NCI-H2107 (cell line): ENCODE measurements at regions not wholly inside any gene's neighbourhood (a gene's known extent, or its start where the extent isn't known, plus 50 kb on each side); places are given as distances from the start of the nearest gene placed in this dataset.

Experiments used
- DNase-seq: peaks from one replicate; lab custom pipeline; 2025; lab: John Stamatoyannopoulos, UW

DNA sequence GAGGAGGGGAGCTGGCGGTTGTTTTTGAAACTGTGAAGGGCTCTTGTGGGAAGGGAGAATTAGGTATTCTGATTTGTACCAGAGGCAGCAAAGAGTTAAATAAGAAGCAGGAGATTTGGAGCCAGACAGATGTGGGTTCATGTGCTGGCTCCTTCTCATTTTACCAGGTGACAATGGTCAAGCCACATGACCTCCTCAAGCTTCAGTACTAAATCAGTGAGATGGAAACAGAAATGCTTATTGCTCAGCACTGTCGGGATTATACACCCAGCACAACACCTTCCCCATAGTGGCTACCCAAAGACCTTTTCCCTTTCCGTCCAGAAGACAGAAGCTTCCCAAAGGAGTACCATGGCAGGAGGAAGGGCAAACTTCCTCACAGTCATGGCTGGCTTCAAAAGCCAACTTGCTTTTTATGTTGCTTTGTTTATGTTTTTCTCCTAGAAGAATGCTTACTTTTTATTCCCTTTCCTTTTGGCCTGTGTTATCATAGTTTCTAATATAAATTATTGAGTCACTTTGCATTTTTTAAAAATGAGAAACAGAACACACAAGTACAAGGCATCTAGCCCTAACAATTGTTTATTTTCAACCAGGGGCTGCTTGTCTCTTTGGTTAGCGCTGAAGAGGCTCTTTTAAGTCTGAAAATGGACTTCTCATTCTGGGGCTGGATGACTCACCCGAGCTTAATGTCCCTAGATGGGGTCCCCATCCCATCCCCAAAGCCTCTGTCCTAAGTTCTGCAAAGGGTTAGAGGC, 181.5 kb upstream of the ZBED5 start:
- DNase-seq, result no peak

DNA sequence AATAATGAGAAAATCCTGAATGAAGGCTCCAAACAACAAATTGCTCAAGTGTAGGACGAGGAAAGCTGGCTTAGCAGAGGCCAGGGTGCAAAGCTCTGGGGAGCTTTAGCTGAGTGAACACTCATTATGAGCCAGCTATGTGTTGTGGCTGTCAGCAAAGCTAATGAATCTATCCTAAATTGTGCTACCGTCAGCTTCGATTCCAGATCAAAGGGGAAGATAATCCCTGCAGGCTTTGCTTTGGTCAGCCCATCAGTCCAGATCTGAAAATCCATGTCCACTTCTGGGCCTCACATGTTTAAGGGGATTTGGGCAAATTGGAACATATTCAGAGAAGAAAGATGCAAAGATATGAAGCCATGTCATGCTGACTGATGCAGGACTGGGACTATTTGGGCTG, 180.9 kb upstream of the ZBED5 start:
- DNase-seq, result no peak

DNA sequence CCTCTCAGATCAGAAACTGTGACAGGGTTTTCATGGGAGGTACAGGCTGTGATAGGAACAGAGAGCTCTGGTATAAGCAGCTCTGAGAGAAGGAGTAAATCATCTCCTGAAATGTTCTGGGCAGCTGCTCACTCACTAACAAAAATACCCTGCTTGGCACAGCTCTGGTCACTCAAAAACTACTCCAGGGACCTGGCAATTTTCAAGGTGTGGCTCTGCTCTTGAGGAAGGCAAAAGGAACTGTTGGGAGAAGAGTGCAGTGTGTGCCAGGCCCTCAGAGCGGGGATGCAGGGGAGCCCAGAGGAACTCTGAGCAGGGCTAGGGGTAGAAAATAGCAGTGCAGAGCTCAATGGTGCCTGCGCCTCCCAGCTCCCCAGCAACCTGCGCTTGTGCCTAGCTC, 180.5 kb upstream of the ZBED5 start:
- DNase-seq, result no peak

DNA sequence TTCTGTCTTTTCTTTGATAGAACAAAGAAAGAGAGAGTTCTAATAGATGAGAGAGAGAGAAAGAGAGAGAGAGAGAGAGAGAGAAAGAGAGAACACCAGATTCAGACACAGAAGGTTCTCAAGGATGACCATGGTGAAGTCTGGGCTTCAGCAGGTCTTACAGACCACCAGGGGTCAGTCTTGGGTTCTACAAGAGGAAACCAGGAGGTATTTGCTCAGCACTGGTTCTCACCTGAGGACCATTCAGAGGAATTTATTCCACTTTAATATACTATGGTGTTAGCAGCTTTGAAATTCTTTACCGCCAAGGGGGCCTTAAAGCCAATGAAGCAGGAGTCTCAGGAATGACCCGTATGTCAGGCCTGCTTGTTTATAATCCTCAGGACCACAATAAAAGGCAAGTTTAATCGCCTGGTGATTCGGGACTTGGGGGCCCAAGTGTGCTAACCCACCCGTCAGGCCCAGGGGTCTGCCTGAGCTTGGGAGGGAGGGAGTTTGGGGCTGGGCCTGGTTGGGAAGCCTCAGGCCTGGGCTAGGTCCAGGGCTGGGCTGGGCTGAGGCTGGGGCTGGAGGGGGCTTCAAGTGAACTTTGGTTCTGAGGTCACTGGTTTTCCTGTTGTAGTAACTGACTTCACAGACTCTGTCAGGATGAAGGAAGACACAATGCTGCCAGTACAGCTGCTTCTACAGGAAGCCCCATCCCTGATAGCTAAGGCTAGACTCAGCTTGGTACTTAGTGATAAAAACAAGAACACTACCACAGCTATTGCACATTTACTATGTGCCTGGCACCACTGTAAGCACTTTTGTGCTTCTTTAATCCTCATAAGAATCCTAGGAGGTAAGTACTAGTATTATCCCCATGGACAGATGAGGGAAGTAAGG, 179.2 kb upstream of the ZBED5 start:
- DNase-seq, result peak; percentile 33

DNA sequence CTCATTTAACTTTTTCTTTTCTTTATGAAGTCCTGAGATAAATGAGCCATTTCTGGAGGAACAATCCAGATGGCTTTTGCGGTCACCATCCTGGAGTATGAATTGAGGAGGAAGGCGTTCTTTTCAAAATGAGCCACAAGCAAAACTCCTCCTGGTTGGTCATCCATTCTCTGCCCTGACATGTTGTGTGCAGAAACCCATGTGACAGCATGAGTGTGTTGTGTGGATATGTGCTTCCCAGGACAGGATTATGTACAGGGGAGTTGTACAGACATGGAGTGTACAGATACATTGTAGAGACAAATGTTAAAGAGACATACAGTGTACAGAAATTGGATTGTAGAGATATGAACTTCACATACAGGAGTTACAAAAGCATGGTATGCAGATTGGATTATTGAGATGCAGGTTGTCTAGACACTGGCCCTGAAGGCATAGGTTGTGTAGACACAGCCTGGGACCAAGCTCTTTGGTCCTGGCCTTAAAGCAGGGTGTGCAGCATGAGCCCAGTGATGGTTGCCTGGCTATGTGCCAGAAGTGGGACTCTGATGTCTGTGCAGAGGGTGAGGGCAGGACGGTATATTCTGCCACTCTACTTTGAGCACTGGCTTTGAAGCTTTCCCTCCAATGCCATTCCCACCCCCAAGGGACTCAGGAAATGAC, 178.5 kb upstream of the ZBED5 start:
- DNase-seq, result no peak

DNA sequence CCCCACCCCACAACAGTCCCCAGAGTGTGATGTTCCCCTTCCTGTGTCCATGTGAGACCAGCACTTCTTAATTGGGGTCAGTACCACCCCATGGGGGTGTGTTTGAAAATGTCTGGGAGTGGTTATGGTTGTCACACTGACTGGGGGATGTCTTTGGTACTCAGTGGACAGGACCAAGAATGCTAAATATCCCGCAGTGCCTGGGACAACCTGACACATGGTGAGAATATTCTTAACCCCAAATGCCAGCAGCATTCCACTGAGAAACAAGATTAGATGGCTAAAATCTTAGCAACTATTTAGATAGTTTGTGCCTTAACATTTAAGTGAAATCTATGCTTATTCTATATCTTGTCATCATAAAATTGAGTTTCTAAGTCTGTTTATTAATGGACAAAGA, 177.5 kb upstream of the ZBED5 start:
- no peak for DNase-seq

DNA sequence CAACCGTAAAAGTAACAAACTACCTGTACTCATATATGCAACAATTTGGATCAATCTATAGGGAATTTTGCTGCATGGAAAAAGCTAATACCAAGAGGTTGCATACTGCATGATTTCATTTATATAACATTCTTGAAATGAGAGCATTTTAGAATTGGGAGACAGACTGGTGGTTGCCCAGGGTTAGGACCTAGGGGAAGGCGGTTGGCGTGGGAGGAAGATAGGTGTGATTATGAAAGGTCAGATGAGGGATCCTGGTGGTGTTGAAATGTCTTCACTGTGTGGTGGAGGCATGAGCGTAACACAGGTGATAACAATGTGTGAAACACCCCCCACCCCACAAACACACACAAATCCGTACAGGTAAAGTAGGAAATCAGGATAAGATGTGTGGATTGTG, 176.6 kb upstream of the ZBED5 start:
- DNase-seq, result no peak

DNA sequence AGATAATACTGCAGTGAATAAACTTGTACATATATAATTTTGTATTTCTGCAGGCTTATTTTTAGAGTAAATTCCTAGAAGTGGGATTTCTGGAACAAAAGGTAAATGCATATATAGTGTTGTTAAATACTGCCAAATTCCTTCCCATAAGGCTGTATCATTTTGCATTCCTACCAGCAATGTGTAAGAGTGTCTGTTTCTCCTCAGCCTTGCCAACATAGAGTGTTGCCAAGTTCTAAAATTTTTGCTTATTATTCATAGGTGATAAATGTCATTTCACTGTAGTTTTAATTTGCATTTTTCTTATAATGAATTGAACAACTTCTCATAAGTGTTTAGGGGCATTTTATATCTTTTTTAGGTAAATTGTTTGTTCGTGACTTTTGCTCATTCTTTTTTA, 174.2 kb upstream of the ZBED5 start:
- no peak for DNase-seq

DNA sequence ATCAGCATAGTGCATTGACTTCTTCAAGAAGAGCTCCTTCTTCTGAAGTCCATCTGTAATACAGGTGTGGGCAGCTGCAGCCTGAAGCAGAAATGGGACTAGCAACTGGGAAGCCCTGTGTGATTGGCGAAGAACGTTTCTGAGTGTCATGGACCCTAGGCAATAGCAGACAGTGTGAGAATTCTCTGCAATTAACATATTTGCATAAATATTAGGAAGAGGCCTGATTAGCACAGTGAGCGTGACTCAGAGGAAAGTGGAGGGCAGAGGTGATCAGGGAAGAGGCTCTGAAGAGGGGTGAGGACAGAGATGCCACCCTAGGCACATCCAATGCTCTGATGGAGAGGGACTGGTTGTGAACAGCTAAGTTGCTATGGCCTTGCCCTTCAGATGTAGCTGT, 171.2 kb upstream of the ZBED5 start:
- no peak for DNase-seq

DNA sequence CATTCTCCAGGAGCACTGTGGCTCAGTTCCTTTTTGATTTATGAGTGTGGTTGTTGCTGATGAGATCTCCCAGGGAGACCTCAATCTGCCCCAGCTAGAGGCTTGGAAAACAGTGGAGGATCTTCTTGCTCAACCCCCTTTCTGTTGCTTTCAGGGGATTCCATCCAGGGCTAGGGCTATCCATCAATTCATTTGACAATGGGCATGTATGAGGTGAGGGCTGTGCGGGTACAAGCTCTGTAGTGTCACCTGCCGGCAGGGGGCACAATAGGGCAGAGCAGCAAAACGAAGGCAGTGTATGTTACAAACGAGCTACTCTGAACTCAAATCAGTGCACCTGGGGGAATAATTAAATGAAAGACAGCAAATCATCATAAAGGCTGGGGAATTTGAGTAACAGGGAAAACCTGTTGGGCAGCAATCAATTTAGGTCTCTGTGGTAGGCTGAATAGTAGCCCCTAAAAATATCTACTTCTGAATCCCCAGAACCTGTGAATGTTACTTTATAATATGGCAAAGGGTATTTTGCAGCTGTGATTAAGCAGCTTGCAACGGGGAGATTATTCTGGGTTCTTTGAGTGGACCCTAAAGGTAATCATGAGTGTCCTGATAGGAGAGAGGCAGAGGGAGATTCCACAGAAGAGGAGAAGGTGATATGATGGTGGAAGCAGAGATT, 170.3 kb upstream of the ZBED5 start:
- DNase-seq, result peak; percentile 31

DNA sequence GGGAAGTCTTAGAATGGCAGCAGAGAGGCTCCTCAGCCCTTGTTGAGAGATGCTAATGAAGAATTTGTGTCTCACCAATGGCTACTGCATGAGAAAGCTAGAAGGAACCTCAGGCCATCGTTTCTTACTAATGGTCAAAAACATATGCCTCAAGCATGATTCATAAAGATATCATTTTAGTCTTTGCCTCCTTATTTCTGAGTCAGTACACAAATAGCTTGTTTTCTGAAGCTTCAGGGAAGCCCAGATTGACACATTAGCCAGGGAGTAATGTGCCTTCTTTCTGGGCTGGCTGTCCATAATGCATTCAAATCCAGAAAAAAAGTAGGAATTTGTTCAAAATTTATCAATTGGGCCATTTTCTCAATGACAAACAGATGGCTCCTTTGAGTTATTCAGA, 169.4 kb upstream of the ZBED5 start:
- no peak for DNase-seq

DNA sequence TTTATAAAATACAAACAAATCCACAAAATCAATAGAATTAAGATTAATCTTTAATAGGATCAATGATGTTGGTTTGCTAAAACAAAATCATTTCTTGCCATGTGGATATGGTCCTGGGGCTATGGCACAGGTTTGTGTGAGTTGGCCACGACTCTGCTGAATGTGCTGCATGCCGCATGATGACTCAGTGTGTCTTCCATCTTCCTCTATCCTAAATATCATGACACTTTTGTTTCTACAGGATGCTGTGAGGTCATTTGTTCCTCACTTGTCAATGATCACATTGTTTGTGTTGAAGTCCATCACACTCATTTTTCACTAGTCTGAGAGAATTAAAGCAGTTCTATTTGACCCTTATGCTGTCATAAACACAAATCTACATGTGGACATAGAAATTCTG, 167.2 kb upstream of the ZBED5 start:
- DNase-seq, result no peak

DNA sequence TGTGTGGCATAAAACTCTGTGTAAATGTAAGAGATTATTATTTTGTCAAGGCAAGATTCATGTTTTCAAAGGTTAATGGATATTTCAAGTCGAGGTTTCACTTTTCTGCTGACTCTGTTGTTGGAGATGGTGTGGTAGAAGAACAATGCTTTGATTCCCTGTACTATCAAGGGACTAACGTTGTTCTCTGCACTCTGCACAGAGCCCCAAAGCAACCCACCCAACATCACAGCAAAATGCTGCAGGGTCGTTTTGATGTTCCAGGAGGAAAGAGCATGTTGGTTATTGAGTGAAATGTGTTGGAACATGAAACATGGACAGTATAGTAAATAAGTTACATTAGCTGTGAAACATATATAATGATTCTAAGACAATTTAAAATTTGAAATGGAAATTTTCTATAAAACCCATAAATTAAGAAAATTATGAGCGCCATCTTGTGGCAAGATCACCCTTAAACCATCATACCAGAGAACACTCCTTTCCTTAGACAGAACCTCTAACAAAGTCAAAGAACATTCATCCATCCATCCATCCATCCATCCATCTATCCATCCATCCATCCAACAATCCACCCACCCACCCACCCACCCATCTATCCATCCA, 164.4 kb upstream of the ZBED5 start:
- DNase-seq, result no peak

DNA sequence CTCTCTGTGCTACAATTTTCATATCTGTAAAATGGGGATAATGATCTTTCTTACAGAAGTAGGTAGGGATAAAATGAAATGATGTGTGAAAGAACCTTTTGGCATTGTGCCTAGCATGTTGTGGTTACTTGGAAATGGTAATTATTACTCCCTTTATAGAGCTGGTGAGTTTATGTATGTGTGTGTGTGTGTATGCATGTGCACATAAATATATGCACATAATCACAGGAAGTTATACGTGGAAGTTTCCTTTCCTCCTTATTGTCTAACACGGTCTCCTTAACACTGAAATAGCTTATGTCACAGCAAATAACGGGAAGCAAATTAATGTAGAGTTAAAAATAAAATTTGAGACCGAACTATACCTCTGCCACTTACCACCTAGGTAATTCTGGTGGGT, 163.7 kb upstream of the ZBED5 start:
- DNase-seq, result no peak

DNA sequence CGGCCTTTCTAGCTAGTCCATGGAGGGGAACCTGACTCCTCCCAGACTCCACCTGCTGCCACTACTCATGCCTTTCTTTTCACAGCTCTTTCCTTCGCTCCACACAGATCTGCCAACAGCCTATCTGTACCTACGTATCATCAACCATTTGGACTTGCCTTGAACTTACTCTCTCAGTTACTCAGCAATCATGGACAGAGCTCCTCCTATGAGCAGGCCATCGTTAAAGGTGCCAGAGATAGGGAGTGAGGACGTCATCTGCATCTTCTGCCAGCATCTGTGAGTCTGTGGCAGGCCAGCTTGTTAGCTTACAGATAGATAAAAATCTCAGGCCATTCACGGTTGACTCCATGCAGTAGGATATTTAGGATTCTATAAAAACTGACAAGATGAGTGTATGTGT, 162.9 kb upstream of the ZBED5 start:
- DNase-seq, result no peak

DNA sequence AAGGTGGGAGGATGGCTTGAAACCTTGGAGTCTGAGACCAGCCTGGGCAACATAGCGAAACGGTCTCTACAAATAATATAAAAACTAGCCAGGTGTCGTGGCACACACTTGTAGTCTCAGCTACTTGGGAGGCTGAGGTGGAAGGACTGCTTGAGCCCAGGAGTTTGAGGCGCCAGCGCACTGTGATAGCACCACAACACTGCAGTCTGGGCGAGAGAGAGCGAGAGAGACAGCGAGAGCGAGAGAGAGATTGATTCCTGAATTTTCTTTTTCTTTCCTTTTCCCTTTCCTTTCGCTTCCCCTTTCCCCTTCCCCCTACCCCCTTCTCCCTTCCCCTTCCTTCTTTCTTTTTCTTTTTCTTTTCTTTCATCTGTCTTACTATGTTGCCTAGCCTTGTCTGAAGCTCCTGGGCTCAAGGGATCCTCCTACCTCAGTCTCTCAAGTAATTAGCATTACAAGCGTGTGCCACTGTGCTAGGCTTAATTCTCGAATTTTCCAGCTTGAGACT, 162.4 kb upstream of the ZBED5 start:
- DNase-seq, result no peak

DNA sequence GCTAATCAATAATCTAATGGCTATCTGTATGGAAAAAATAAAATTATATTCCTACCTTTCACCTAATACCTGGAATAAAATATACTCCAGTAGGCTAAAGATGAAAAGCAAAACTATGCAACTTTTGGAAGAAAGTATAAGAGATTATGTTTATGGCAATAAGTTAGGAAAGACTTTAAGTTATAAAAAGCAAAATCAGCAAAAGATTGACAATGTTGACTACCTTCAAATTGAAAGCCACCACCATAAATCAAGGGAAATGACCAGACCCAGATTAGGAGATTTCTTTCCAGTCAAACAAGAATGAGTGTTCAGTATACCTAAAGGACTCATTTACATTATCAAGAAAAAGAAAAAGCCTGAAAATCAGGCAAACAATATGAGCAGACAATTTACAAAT, 159.1 kb upstream of the ZBED5 start:
- no peak for DNase-seq

DNA sequence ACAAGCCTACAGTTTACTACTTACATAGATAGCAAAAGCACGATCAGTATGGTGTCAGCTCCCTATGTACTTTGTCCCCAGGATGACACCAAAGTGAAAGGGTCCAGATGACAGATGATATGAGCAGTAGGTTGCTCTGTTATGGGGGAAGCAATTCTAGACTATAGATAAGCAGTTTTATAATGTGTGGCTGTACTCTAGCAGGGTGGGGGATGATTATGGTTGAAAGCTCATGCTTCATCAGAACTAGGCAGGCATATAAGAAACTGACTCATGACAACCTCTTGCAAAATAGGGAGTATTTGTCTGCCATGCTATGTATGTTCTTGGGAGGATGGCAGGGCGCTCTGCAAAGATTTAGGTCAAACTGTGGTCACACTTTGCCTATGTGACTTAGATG, 158.2 kb upstream of the ZBED5 start:
- no peak for DNase-seq

DNA sequence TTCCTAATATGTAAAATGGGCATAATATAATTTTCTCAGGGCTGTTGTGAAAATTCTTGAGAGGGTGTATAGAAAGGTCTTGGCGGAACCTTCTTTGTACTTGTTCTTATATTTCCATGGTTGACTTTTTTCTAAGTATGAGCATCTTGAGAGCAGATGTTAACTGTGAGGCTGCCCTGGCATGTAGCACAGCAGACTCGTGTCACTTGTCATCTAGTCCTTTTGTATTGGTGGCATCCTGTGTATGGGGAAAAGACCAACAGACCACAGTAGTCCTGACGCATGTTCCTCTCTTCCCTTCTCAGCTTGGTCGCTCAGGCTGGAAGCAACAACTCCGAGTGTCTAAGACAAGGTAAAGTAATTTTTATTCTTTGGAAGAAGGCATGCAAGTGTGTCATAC, 153.8 kb upstream of the ZBED5 start:
- DNase-seq, result no peak

DNA sequence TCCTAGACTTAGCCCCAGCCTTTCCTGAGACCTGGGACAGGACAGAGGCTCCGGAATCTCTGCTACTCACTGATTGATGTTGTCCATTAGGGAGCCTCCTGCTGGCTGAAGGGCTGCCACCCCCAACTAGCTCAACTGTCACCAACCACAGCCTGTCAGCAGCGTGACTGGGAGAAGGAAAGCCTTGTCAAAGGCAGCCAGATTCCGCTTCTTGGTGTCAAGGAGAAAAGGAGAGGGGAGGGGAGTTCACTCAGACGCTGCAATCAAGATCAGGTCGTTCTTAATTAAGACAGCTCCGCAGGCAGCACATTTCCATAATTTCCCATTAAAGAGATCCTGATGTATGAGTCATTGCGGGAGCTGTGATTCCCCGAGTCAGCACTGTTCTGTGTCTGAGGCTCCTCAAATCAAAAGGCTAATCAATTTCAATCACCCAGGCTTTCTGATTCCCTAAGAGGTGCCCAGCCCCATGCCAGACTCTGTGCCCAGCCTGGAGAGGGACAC, 152.8 kb upstream of the ZBED5 start:
- DNase-seq, result no peak

DNA sequence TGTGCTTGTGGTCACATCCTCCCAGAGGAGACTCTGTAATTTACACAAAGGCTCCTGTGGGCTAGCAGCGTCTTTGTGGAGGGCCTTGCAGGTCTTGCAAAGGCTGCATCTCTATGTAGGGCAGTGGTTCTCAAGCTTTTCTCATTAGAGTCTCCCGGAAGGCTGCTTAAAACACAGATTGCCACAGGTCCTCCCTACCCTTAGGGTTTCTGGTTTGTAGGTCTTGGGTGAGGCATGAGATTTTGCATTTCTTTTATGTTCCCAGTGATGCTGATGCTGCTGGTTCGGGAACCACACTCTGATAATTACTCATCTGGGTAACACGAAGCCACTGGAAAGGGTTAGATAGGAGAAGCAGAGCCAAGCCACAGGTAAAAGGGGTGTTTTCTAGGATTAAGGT, 151.3 kb upstream of the ZBED5 start:
- DNase-seq, result no peak

DNA sequence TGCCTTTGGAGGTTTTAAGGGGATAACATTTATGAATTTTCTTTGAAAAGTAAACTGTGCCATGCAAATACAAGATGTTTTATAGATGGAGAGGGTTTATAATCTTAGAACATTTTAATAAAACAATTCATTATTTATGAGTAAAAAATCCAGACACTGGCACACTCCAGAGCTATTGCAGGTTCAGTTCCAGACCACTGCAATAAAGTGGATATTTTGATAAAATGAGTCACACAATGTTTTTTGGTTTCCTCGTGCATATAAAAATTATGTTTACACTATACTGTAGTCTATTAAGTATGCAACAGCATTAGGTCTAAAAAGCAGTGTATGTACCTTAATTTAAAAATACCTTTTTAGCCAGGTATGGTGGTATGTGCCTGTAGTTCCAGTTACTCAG, 146.2 kb upstream of the ZBED5 start:
- no peak for DNase-seq
